ENCODE measurements at regions not wholly inside any gene's neighbourhood (a gene's known extent, or its start where the extent isn't known, plus 50 kb on each side); places are given as distances from the start of the nearest gene placed in this dataset.

- TF ChIP-seq CTCF (IDR thresholded peaks at IDR 0.05) (no peak), ZFX (IDR thresholded peaks at IDR 0.05; ENCODE audit: borderline replicate concordance) (no peak)
Observed at GRCh38 chr7:52830801-52831200, 204.6 kb upstream of the POM121L12 start.

Data from 22Rv1 (cell line).